GM23248 (cell line): ENCODE measurements at regions not wholly inside any gene's neighbourhood (a gene's known extent, or its start where the extent isn't known, plus 50 kb on each side); places are given as distances from the start of the nearest gene placed in this dataset.

Experiments
- EZH2 ChIP-seq: fragments of 200-600 bp; sonication (generic); IDR thresholded peaks from 2 replicates; pipeline ENCODE4 v1.6.1; 2018; ENCODE audit warnings: antibody characterized with exemption, mild to moderate bottlenecking; ENCODE audit not compliant: insufficient read depth, poor library complexity, severe bottlenecking
- EZH2phosphoT487 ChIP-seq: fragments of 200-600 bp; sonication (generic); IDR thresholded peaks from 2 replicates; pipeline ENCODE4 v1.6.1; 2018; ENCODE audit warnings: antibody characterized with exemption, moderate library complexity, mild to moderate bottlenecking, low read depth; ENCODE audit not compliant: insufficient read depth

- TF ChIP-seq EZH2phosphoT487 (no peak), EZH2 (no peak)
Observed at GRCh38 chr4:180240670-180241069, 2002.5 kb upstream of the TENM3 start.
